ENCODE measurements at regions not wholly inside any gene's neighbourhood (a gene's known extent, or its start where the extent isn't known, plus 50 kb on each side); places are given as distances from the start of the nearest gene placed in this dataset.

GRCh38 chrX:138771047-138771446 lies 59.5 kb upstream of the FGF13 start:
- H3K9me3 Mint-ChIP-seq, result no peaks in the 10 kb centered on the region
- H3K4me1 Mint-ChIP-seq, result no peaks in the 10 kb centered on the region
- no peak for DNase-seq
- H3K36me3 Mint-ChIP-seq (ENCODE audit: low read depth), result no peaks in the 10 kb centered on the region
- H3K4me3 Mint-ChIP-seq, result no peak overlapping the region
- H3K27ac Mint-ChIP-seq, result no peak overlapping the region
- H3K27me3 Mint-ChIP-seq, result no peaks in the 10 kb centered on the region
- ATAC-seq, result no peak

- DNase-seq (no peak), ATAC-seq (no peak)
- H3K27me3 Mint-ChIP-seq, result no peaks in the 10 kb centered on the region
- no peaks in the 10 kb centered on the region for H3K9me3 Mint-ChIP-seq
- no peak overlapping the region for H3K27ac Mint-ChIP-seq
- H3K4me1 Mint-ChIP-seq, result no peaks in the 10 kb centered on the region
- H3K4me3 Mint-ChIP-seq, result no peak overlapping the region
- H3K36me3 Mint-ChIP-seq (ENCODE audit: low read depth), result no peaks in the 10 kb centered on the region
Observed at GRCh38 chrX:138769918-138770317, 58.4 kb upstream of the FGF13 start.

- no peaks in the 10 kb centered on the region for H3K36me3 Mint-ChIP-seq (ENCODE audit: low read depth)
- DNase-seq, result no peak
- no peak for ATAC-seq
- no peak overlapping the region for H3K4me3 Mint-ChIP-seq
- no peaks in the 10 kb centered on the region for H3K27me3 Mint-ChIP-seq
- H3K4me1 Mint-ChIP-seq, result no peaks in the 10 kb centered on the region
- no peak overlapping the region for H3K27ac Mint-ChIP-seq
- no peaks in the 10 kb centered on the region for H3K9me3 Mint-ChIP-seq
Observed at GRCh38 chrX:138765051-138765450, 53.5 kb upstream of the FGF13 start.

- H3K9me3 Mint-ChIP-seq, result no peaks in the 10 kb centered on the region
- H3K27me3 Mint-ChIP-seq, result no peaks in the 10 kb centered on the region
- DNase-seq (no peak), ATAC-seq (no peak)
- H3K4me3 Mint-ChIP-seq, result no peak overlapping the region
- H3K27ac Mint-ChIP-seq, result no peak overlapping the region
- no peaks in the 10 kb centered on the region for H3K36me3 Mint-ChIP-seq (ENCODE audit: low read depth)
- H3K4me1 Mint-ChIP-seq, result no peaks in the 10 kb centered on the region
Observed at GRCh38 chrX:138763761-138764160, 52.2 kb upstream of the FGF13 start.

GRCh38 chrX:138761380-138761779 lies 49.9 kb upstream of the FGF13 start:
- no peaks in the 10 kb centered on the region for H3K36me3 Mint-ChIP-seq (ENCODE audit: low read depth)
- H3K4me1 Mint-ChIP-seq, result no peaks in the 10 kb centered on the region
- no peaks in the 10 kb centered on the region for H3K27me3 Mint-ChIP-seq
- no peak overlapping the region for H3K27ac Mint-ChIP-seq
- no peaks in the 10 kb centered on the region for H3K9me3 Mint-ChIP-seq
- H3K4me3 Mint-ChIP-seq, result no peak overlapping the region
- ATAC-seq (no peak), DNase-seq (no peak)
